SK-N-SH (cell line): ENCODE measurements at regions not wholly inside any gene's neighbourhood (a gene's known extent, or its start where the extent isn't known, plus 50 kb on each side); places are given as distances from the start of the nearest gene placed in this dataset.

ENCODE experiments used
- CTCF ChIA-PET: fragments of 300-600, 350-600 bp; formaldehyde crosslinking; extraction: SDS; loops from one replicate; lab custom pipeline; 2021; lab: Yijun Ruan, JAX
- POLR2A ChIA-PET: fragments of 350-600 bp; sonication (Branson Sonifier 250); formaldehyde crosslinking; extraction: SDS; loops from one replicate; lab custom pipeline; 2020; ENCODE audit warnings: antibody characterized with exemption, inconsistent platforms; lab: Yijun Ruan, JAX
- DNase-seq: peaks from one replicate; pipeline ENCODE4 v3.0.0; 2012
- H2AFZ ChIP-seq: fragments of 200-600 bp; sonication (generic); 2 replicates; pipeline ENCODE4 v1.8.1; 2016; ENCODE audit warnings: antibody characterized with exemption, mild to moderate bottlenecking, low read depth
- H3F3A ChIP-seq: fragments of 200-600 bp; sonication (generic); replicated peaks from 2 replicates; pipeline ENCODE3; 2016; ENCODE audit warnings: antibody characterized with exemption, mild to moderate bottlenecking; ENCODE audit not compliant: insufficient read depth
- H3K27ac ChIP-seq, 2 experiments: fragments of 200-500 bp in 1 of 2; fragments of 200-600 bp in 1 of 2; sonication (Bioruptor generic) in 1 of 2; sonication (generic), shearing (Covaris generic) in 1 of 2; 2 replicates each; pipeline versions ENCODE4 v1.5.1 to v1.6.1; 2014 to 2016; ENCODE audit warnings: low read depth in 2 of 2, inconsistent platforms in 1 of 2, low read length in 1 of 2, mild to moderate bottlenecking in 1 of 2, mixed read lengths in 1 of 2
- H3K27me3 ChIP-seq: fragments of 200-600 bp; sonication (generic), shearing (Covaris generic); 2 replicates; pipeline ENCODE4 v1.6.1; 2016; ENCODE audit warnings: mixed run types; ENCODE audit not compliant: insufficient read depth
- H3K36me3 ChIP-seq, 2 experiments: fragments of 200-500 bp in 1 of 2; fragments of 200-600 bp in 1 of 2; sonication (Bioruptor generic) in 1 of 2; sonication (generic) in 1 of 2; replicated peaks in 1 of 2; 2 replicates each; pipeline versions ENCODE3 to v1.5.1; 2014 to 2016; ENCODE audit warnings: low read length in 1 of 2, mild to moderate bottlenecking in 1 of 2; ENCODE audit not compliant: insufficient read depth in 2 of 2, control insufficient read depth in 1 of 2
- H3K4me1 ChIP-seq, 2 experiments: fragments of 200-500 bp in 1 of 2; fragments of 200-600 bp in 1 of 2; sonication (Bioruptor generic) in 1 of 2; sonication (generic), shearing (Covaris generic) in 1 of 2; 2 replicates each; pipeline versions ENCODE4 v1.5.1 to v1.6.1; 2014 to 2016; ENCODE audit warnings: low read depth in 1 of 2, low read length in 1 of 2, mixed run types in 1 of 2; ENCODE audit not compliant: insufficient read depth in 2 of 2, control insufficient read depth in 1 of 2
- H3K4me2 ChIP-seq: fragments of 200-600 bp; sonication (generic), shearing (Covaris generic); 2 replicates; pipeline ENCODE4 v1.6.1; 2017; ENCODE audit warnings: mixed run types
- H3K4me3 ChIP-seq, 2 experiments: fragments of 200-500 bp in 1 of 2; fragments of 200-600 bp in 1 of 2; sonication (Bioruptor generic) in 1 of 2; sonication (generic), shearing (Covaris generic) in 1 of 2; 2 replicates each; pipeline versions ENCODE4 v1.5.1 to v1.8.1; 2014 to 2016; ENCODE audit warnings: low read depth in 2 of 2, inconsistent platforms in 1 of 2, low read length in 1 of 2, mild to moderate bottlenecking in 1 of 2, mixed read lengths in 1 of 2, moderate library complexity in 1 of 2
- H3K79me2 ChIP-seq: fragments of 200-600 bp; sonication (generic); 2 replicates; pipeline ENCODE4 v1.8.1; 2017; ENCODE audit warnings: mild to moderate bottlenecking; ENCODE audit not compliant: insufficient read depth
- H3K9ac ChIP-seq: fragments of 200-600 bp; sonication (generic); 2 replicates; pipeline ENCODE4 v1.6.1; 2017; ENCODE audit warnings: mixed run types
- H3K9me2 ChIP-seq: fragments of 200-600 bp; sonication (generic); 2 replicates; pipeline ENCODE4 v1.6.1; 2017; ENCODE audit warnings: mixed run types
- H3K9me3 ChIP-seq: fragments of 200-600 bp; sonication (generic); 2 replicates; pipeline ENCODE4 v1.6.1; 2017; ENCODE audit warnings: mixed run types, mild to moderate bottlenecking, moderate library complexity
- H4K20me1 ChIP-seq: fragments of 200-600 bp; sonication (generic); 2 replicates; pipeline ENCODE4 v1.6.1; 2017; ENCODE audit warnings: mild to moderate bottlenecking, mixed run types; ENCODE audit not compliant: insufficient read depth
- CHD2 ChIP-seq: fragments of 150-350 bp; IDR thresholded peaks from 2 replicates; pipeline ENCODE4 v1.6.1; 2018; ENCODE audit warnings: low read length; ENCODE audit not compliant: partially characterized antibody
- EP300 ChIP-seq, 2 experiments: IDR thresholded peaks; 2 replicates each; pipeline versions ENCODE4 v1.4.0 to v1.6.1; 2012; ENCODE audit warnings: borderline replicate concordance in 1 of 2, low read depth in 1 of 2, low read length in 1 of 2
- EZH2phosphoT487 ChIP-seq: fragments of 200-600 bp; sonication (generic); IDR thresholded peaks from 2 replicates; pipeline ENCODE4 v1.6.1; 2017; ENCODE audit warnings: low read depth, mixed run types, mild to moderate bottlenecking, antibody characterized with exemption, moderate library complexity, borderline replicate concordance
- GABPA ChIP-seq: IDR thresholded peaks from 2 replicates; pipeline ENCODE4 v1.4.0; 2012; ENCODE audit warnings: low read depth, mild to moderate bottlenecking
- GATA2 ChIP-seq: sonication (generic); formaldehyde crosslinking; IDR thresholded peaks from 2 replicates; pipeline ENCODE4 v1.5.0; 2020; ENCODE audit warnings: mild to moderate bottlenecking, missing genetic modification reagents
- JUND ChIP-seq: IDR thresholded peaks from 2 replicates; pipeline ENCODE4 v1.4.0; 2012
- MAX ChIP-seq: IDR thresholded peaks from 2 replicates; pipeline ENCODE4 v1.4.0; 2012; ENCODE audit warnings: low read depth
- MEF2A ChIP-seq: IDR thresholded peaks from 2 replicates; pipeline ENCODE4 v1.4.0; 2012; ENCODE audit warnings: low read depth, borderline replicate concordance
- MXI1 ChIP-seq: IDR thresholded peaks from 2 replicates; pipeline ENCODE4 v1.6.1; 2012; ENCODE audit warnings: mild to moderate bottlenecking, low read depth, low read length, improper control_type of control experiment
- NFIC ChIP-seq: IDR thresholded peaks from 2 replicates; pipeline ENCODE4 v1.4.0; 2012; ENCODE audit warnings: borderline replicate concordance
- PBX3 ChIP-seq: IDR thresholded peaks from 2 replicates; pipeline ENCODE4; 2012
- RCOR1 ChIP-seq: fragments of 150-350 bp; IDR thresholded peaks from 2 replicates; pipeline ENCODE4 v1.6.1; 2017; ENCODE audit warnings: antibody characterized with exemption, low read length
- RXRA ChIP-seq: IDR thresholded peaks from 2 replicates; pipeline ENCODE4 v1.4.0; 2012; ENCODE audit warnings: low read depth, mild to moderate bottlenecking, borderline replicate concordance
- SIN3A ChIP-seq: IDR thresholded peaks from 2 replicates; pipeline ENCODE4 v1.6.1; 2012; ENCODE audit warnings: low read depth, mild to moderate bottlenecking, low read length, moderate library complexity, borderline replicate concordance
- SMC3 ChIP-seq: IDR thresholded peaks from 2 replicates; pipeline ENCODE4 v1.6.1; 2012; ENCODE audit warnings: low read depth, low read length, improper control_type of control experiment
- TAF1 ChIP-seq: IDR thresholded peaks from 2 replicates; pipeline ENCODE4 v1.6.1; 2012; ENCODE audit warnings: low read depth, mild to moderate bottlenecking, low read length, moderate library complexity, borderline replicate concordance
- TCF12 ChIP-seq: IDR thresholded peaks from 2 replicates; pipeline ENCODE4 v1.4.0; 2012
- YY1 ChIP-seq: IDR thresholded peaks from 2 replicates; pipeline ENCODE4 v1.4.0; 2012; ENCODE audit warnings: low read depth, mild to moderate bottlenecking
- ZBTB33 ChIP-seq: IDR thresholded peaks from 2 replicates; pipeline ENCODE4 v1.4.0; 2012; ENCODE audit warnings: low read depth, borderline replicate concordance
- WGBS: methylation state at CpG from one replicate; pipeline ENCODE4 v1.1.6; 2017; ENCODE audit warnings: low lambda C conversion rate; 5-methylcytosine and 5-hydroxymethylcytosine counted together
- TF ChIP-seq, protein P1 (sequence below): IDR thresholded peaks from 2 replicates; pipeline ENCODE4 v1.4.0; 2012; ENCODE audit warnings: low read depth, borderline replicate concordance

GRCh38 chr5:38202741-38203140 lies 55.6 kb upstream of the EGFLAM start:
- H3K9ac ChIP-seq = no peak overlapping the region
- no peaks in the 10 kb centered on the region for H3F3A ChIP-seq
- H2AFZ ChIP-seq = no peak overlapping the region
- DNase-seq = no peak
- WGBS = under 1% methylated on average over 4 of the region's 4 CpGs
- no peak overlapping the region for H3K27ac ChIP-seq
- TF ChIP-seq RCOR1 (no peak), YY1 (no peak), TAF1 (no peak), MEF2A (no peak), GATA2 (CRISPR knock-in tag) (no peak), GABPA (no peak), TCF12 (no peak), JUND (no peak), MXI1 (no peak), SMC3 (no peak), CHD2 (no peak), ZBTB33 (no peak), RXRA (no peak), EZH2phosphoT487 (no peak), MAX (no peak), PBX3 (no peak), SIN3A (no peak), EP300 (IDR thresholded peaks at IDR 0.05; ENCODE audit: borderline replicate concordance in 1 of 2, low read depth in 1 of 2, low read length in 1 of 2) (no peak), NFIC (no peak)
- TF ChIP-seq, protein P1, sequence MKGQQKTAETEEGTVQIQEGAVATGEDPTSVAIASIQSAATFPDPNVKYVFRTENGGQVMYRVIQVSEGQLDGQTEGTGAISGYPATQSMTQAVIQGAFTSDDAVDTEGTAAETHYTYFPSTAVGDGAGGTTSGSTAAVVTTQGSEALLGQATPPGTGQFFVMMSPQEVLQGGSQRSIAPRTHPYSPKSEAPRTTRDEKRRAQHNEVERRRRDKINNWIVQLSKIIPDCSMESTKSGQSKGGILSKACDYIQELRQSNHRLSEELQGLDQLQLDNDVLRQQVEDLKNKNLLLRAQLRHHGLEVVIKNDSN = no peak
- no peaks in the 10 kb centered on the region for H3K4me1 ChIP-seq
- H3K36me3 ChIP-seq = no peaks in the 10 kb centered on the region
- H3K27me3 ChIP-seq = no peaks in the 10 kb centered on the region; the same call in 1 of the 2 replicates
- H3K9me2 ChIP-seq = no peaks in the 10 kb centered on the region
- no peak overlapping the region for H3K4me3 ChIP-seq
- H3K79me2 ChIP-seq = no peaks in the 10 kb centered on the region
- POLR2A ChIA-PET = no interaction called here
- H3K9me3 ChIP-seq = no peaks in the 10 kb centered on the region
- no peak overlapping the region for H3K4me2 ChIP-seq
- no peaks in the 10 kb centered on the region for H4K20me1 ChIP-seq
- CTCF ChIA-PET = interaction anchor here (3.4 kb wide), 1 partner anchor 10 kb away, joined by 15 read pairs; no protein-coding TSS in a partner anchor
